IMR-90 (cell line): ENCODE measurements at regions not wholly inside any gene's neighbourhood (a gene's known extent, or its start where the extent isn't known, plus 50 kb on each side); places are given as distances from the start of the nearest gene placed in this dataset.

Experiments used
- ATAC-seq: fragments of 200-7000 bp; cut with Tn5 transposase; 2 replicates; pipeline ENCODE4 v1.9.1; 2020; ENCODE audit warnings: low read depth, mild to moderate bottlenecking, moderate library complexity
- BruUV-seq: library from RNA; stranded (reverse); fragments of 400-500 nt; replicated peaks from 2 replicates; lab custom pipeline; 2021; lab: Mats Ljungman, UMichigan
- CTCF ChIA-PET: fragments of 300-600 bp; formaldehyde crosslinking; extraction: SDS; loops from one replicate; lab custom pipeline; 2021; ENCODE audit warnings: antibody characterized with exemption; lab: Yijun Ruan, JAX
- POLR2A ChIA-PET: fragments of 300-600 bp; sonication (Branson Sonifier 250); formaldehyde crosslinking; loops from one replicate; lab custom pipeline; 2022; ENCODE audit warnings: antibody characterized with exemption; ENCODE audit not compliant: unreplicated experiment; lab: Charles Lee
- DNase-seq: peaks from one replicate; pipeline ENCODE4 v3.0.0; 2013
- H2AFZ ChIP-seq: replicated peaks from 2 replicates; pipeline ENCODE3; 2013; ENCODE audit warnings: low read length, mild to moderate bottlenecking; ENCODE audit not compliant: poor library complexity
- H2AK5ac ChIP-seq: 2 replicates; pipeline ENCODE4 v1.6.1; 2013; ENCODE audit warnings: low read depth, low read length, inconsistent platforms
- H2AK9ac ChIP-seq: replicated peaks from 2 replicates; pipeline ENCODE3; 2013; ENCODE audit warnings: mild to moderate bottlenecking, low read depth, low read length, moderate library complexity; ENCODE audit not compliant: poor library complexity
- H2BK120ac ChIP-seq: 2 replicates; pipeline ENCODE4 v1.6.1; 2013; ENCODE audit warnings: low read depth, low read length, inconsistent platforms
- H2BK15ac ChIP-seq: 3 replicates; pipeline ENCODE4 v1.6.1; 2013; ENCODE audit warnings: low read depth, low read length, inconsistent platforms
- H2BK20ac ChIP-seq: 2 replicates; pipeline ENCODE4 v1.6.1; 2013; ENCODE audit warnings: low read depth, mild to moderate bottlenecking, inconsistent platforms, low read length, moderate library complexity
- H2BK5ac ChIP-seq: 2 replicates; pipeline ENCODE4 v1.6.1; 2013; ENCODE audit warnings: mild to moderate bottlenecking, low read depth, low read length, inconsistent platforms; ENCODE audit not compliant: poor library complexity, severe bottlenecking
- H3K14ac ChIP-seq: replicated peaks from 2 replicates; pipeline ENCODE4 v1.6.1; 2013; ENCODE audit warnings: low read depth, low read length, inconsistent platforms
- H3K18ac ChIP-seq: 2 replicates; pipeline ENCODE4 v1.6.1; 2013; ENCODE audit warnings: low read depth, low read length, control low read depth
- H3K23ac ChIP-seq: 2 replicates; pipeline ENCODE4 v1.6.1; 2013; ENCODE audit warnings: low read depth, low read length, inconsistent platforms
- H3K27ac ChIP-seq: 2 replicates; pipeline ENCODE4 v1.5.1; 2013; ENCODE audit warnings: mild to moderate bottlenecking, control low read depth, low read length; ENCODE audit not compliant: insufficient read depth
- H3K27me3 ChIP-seq: 2 replicates; pipeline ENCODE4 v1.6.1; 2013; ENCODE audit warnings: low read length; ENCODE audit not compliant: control insufficient read depth, insufficient read depth
- H3K36me3 ChIP-seq: 2 replicates; pipeline ENCODE4 v1.6.1; 2013; ENCODE audit warnings: low read length, mixed read lengths; ENCODE audit not compliant: control insufficient read depth, insufficient read depth
- H3K4ac ChIP-seq: 2 replicates; pipeline ENCODE4 v1.6.1; 2013; ENCODE audit warnings: low read depth, low read length, inconsistent platforms
- H3K4me1 ChIP-seq: 2 replicates; pipeline ENCODE4 v1.6.1; 2013; ENCODE audit warnings: low read length, mixed read lengths; ENCODE audit not compliant: control insufficient read depth, insufficient read depth
- H3K4me2 ChIP-seq: 2 replicates; pipeline ENCODE4 v1.6.1; 2013; ENCODE audit warnings: low read depth, mild to moderate bottlenecking, control low read depth, low read length, moderate library complexity
- H3K4me3 ChIP-seq: 2 replicates; pipeline ENCODE4 v1.5.1; 2013; ENCODE audit warnings: low read depth, mild to moderate bottlenecking, control low read depth, low read length, moderate library complexity; ENCODE audit not compliant: insufficient read depth
- H3K56ac ChIP-seq: 2 replicates; pipeline ENCODE4 v1.6.1; 2013; ENCODE audit warnings: low read length, inconsistent platforms; ENCODE audit not compliant: insufficient read depth; ENCODE audit errors: extremely low read depth
- H3K79me1 ChIP-seq, 2 experiments: 2 replicates each; pipeline ENCODE4 v1.6.1; 2013; ENCODE audit warnings: low read length in 2 of 2, inconsistent platforms in 1 of 2, low read depth in 1 of 2
- H3K9ac ChIP-seq: 2 replicates; pipeline ENCODE4 v1.6.1; 2013; ENCODE audit warnings: low read depth, low read length, control low read depth
- H3K9me1 ChIP-seq: 2 replicates; pipeline ENCODE4 v1.6.1; 2013; ENCODE audit warnings: low read length, inconsistent platforms; ENCODE audit not compliant: insufficient read depth
- H3K9me3 ChIP-seq: 2 replicates; pipeline ENCODE4 v1.6.1; 2013; ENCODE audit warnings: low read length; ENCODE audit not compliant: control insufficient read depth, insufficient read depth
- H4K20me1 ChIP-seq: 2 replicates; pipeline ENCODE4 v1.6.1; 2013; ENCODE audit warnings: low read length, inconsistent platforms; ENCODE audit not compliant: insufficient read depth
- H4K5ac ChIP-seq: 2 replicates; pipeline ENCODE4 v1.6.1; 2013; ENCODE audit warnings: mild to moderate bottlenecking, low read depth, low read length, control low read depth
- H4K8ac ChIP-seq, 2 experiments: 2 replicates each; pipeline ENCODE4 v1.6.1; 2013; ENCODE audit warnings: low read depth in 2 of 2, low read length in 2 of 2, control low read depth in 1 of 2, inconsistent platforms in 1 of 2
- H4K91ac ChIP-seq: 2 replicates; pipeline ENCODE4 v1.6.1; 2013; ENCODE audit warnings: low read depth, low read length, inconsistent platforms; ENCODE audit not compliant: insufficient read depth
- BHLHE40 ChIP-seq: fragments of 150-350 bp; IDR thresholded peaks from 2 replicates; pipeline ENCODE4 v1.6.1; 2016; ENCODE audit warnings: mild to moderate bottlenecking, low read depth, low read length
- CEBPB ChIP-seq: IDR thresholded peaks from 2 replicates; pipeline ENCODE4 v1.6.1; 2012; ENCODE audit warnings: low read depth, low read length, improper control_type of control experiment
- CHD1 ChIP-seq: IDR thresholded peaks from 2 replicates; pipeline ENCODE4 v1.6.1; 2012; ENCODE audit warnings: low read depth, low read length, improper control_type of control experiment
- CTCF ChIP-seq: conservative IDR thresholded peaks from 2 replicates; pipeline ENCODE4 v1.5.1; 2012; ENCODE audit warnings: mild to moderate bottlenecking, low read depth, low read length, improper control_type of control experiment
- ELK1 ChIP-seq: fragments of 150-350 bp; IDR thresholded peaks from 2 replicates; pipeline ENCODE4 v1.6.1; 2016; ENCODE audit warnings: low read depth, mild to moderate bottlenecking, low read length, moderate library complexity, borderline replicate concordance
- FOS ChIP-seq: fragments of 150-350 bp; IDR thresholded peaks from 2 replicates; pipeline ENCODE4 v1.6.1; 2016; ENCODE audit warnings: low read depth, low read length
- MAFK ChIP-seq: IDR thresholded peaks from 2 replicates; pipeline ENCODE4 v1.6.1; 2012; ENCODE audit warnings: low read depth, low read length, improper control_type of control experiment
- MAZ ChIP-seq: IDR thresholded peaks from 2 replicates; pipeline ENCODE4 v1.6.1; 2012; ENCODE audit warnings: low read depth, mild to moderate bottlenecking, low read length, improper control_type of control experiment, moderate library complexity, borderline replicate concordance
- MXI1 ChIP-seq: IDR thresholded peaks from 2 replicates; pipeline ENCODE4 v1.6.1; 2012; ENCODE audit warnings: low read depth, mild to moderate bottlenecking, low read length, moderate library complexity, borderline replicate concordance
- NFE2L2 ChIP-seq: fragments of 150-350 bp; IDR thresholded peaks from 2 replicates; pipeline ENCODE4 v1.6.1; 2016; ENCODE audit warnings: low read depth, mild to moderate bottlenecking, low read length
- RAD21 ChIP-seq: IDR thresholded peaks from 2 replicates; pipeline ENCODE4 v1.6.1; 2012; ENCODE audit warnings: low read length, improper control_type of control experiment
- RCOR1 ChIP-seq: IDR thresholded peaks from 2 replicates; pipeline ENCODE4 v1.6.1; 2012; ENCODE audit warnings: mild to moderate bottlenecking, low read length, improper control_type of control experiment; ENCODE audit not compliant: insufficient replicate concordance
- RFX5 ChIP-seq: IDR thresholded peaks from 2 replicates; pipeline ENCODE4 v1.8.0; 2012; ENCODE audit warnings: low read depth, mild to moderate bottlenecking, low read length, moderate library complexity
- SMC3 ChIP-seq: fragments of 150-350 bp; IDR thresholded peaks from 2 replicates; pipeline ENCODE4 v1.6.1; 2016; ENCODE audit warnings: low read depth, mild to moderate bottlenecking, antibody characterized with exemption, low read length, moderate library complexity
- USF2 ChIP-seq: fragments of 150-350 bp; IDR thresholded peaks from 2 replicates; pipeline ENCODE4 v1.6.1; 2017; ENCODE audit warnings: mild to moderate bottlenecking, antibody characterized with exemption, low read length, low read depth
- WGBS, 2 experiments: methylation state at CpG; one replicate each; pipeline versions ENCODE4 v1.1.5 to v1.1.7; 2013; ENCODE audit warnings: missing lambda C conversion rate in 2 of 2; ENCODE audit not compliant: insufficient read length in 1 of 2; ENCODE audit errors: extremely low coverage in 2 of 2; 5-methylcytosine and 5-hydroxymethylcytosine counted together
- dilution Hi-C: fragments of 300-500 bp; cut with HindIII; formaldehyde crosslinking; loops from one replicate; pipeline ENCODE4 v1.14.3; 2018; ENCODE audit warnings: low sequenced_read_pairs; ENCODE audit not compliant: unreplicated experiment
- in situ Hi-C: fragments of 300-500 bp; cut with MboI; formaldehyde crosslinking; loops from 3 replicates; pipeline ENCODE4 v1.14.3; 2019; ENCODE audit warnings: low sequenced_read_pairs, inconsistent platforms, mixed read lengths
- intact Hi-C: fragments of 100-400 bp; cut with micrococcal nuclease; formaldehyde crosslinking; loops from 2 replicates; pipeline ENCODE4 v1.10.0; 2022

- BruUV-seq = no TSS peak
- Histone ChIP-seq H3K27ac (no peak overlapping the region), H3K18ac (no peak overlapping the region), H3K36me3 (no peaks in the 10 kb centered on the region), H3K4me3 (no peak overlapping the region), H2AK5ac (no peak overlapping the region), H2BK20ac (no peak overlapping the region), H3K4me2 (no peak overlapping the region), H3K9me3 (no peaks in the 10 kb centered on the region), H3K9ac (no peak overlapping the region), H2AK9ac (no peak overlapping the region), H3K14ac (no peak overlapping the region), H2AFZ (no peak overlapping the region), H3K4ac (no peak overlapping the region), H3K9me1 (no peaks in the 10 kb centered on the region), H2BK15ac (no peak overlapping the region), H4K8ac (no peak overlapping the region), H3K27me3 (no peaks in the 10 kb centered on the region), H4K5ac (no peak overlapping the region), H3K56ac (no peak overlapping the region), H2BK5ac (no peak overlapping the region), H3K4me1 (no peaks in the 10 kb centered on the region), H3K23ac (no peak overlapping the region), H4K20me1 (no peaks in the 10 kb centered on the region), H2BK120ac (no peak overlapping the region), H4K91ac (no peak overlapping the region), H3K79me1 (no peaks in the 10 kb centered on the region)
- POLR2A ChIA-PET = no interaction called here
- dilution Hi-C loops (no loop called here), intact Hi-C loops (no loop called here), in situ Hi-C loops (loop anchor here (25.0 kb wide), 1 partner anchor 643 kb away; no protein-coding TSS in a partner anchor)
- DNase-seq = no peak
- no CpG with 5 or more reads among the region's 5 CpGs for WGBS, 2 experiments
- CTCF ChIA-PET = no interaction called here
- no peak for ATAC-seq
- TF ChIP-seq MXI1 (no peak), BHLHE40 (no peak), SMC3 (no peak), RCOR1 (no peak), MAZ (no peak), RFX5 (no peak), NFE2L2 (no peak), CEBPB (no peak), USF2 (no peak), RAD21 (no peak), MAFK (no peak), CHD1 (no peak), CTCF (no peak), FOS (no peak), ELK1 (no peak)
These were observed 90.1 kb upstream of the L3MBTL4 start for GRCh38 chr18:6504605-6505497.
